Liver (tissue), 8 donors: ENCODE measurements at regions not wholly inside any gene's neighbourhood (a gene's known extent, or its start where the extent isn't known, plus 50 kb on each side); places are given as distances from the start of the nearest gene placed in this dataset.

Experiments used
- DNase-seq: peaks from one replicate; pipeline ENCODE4 v3.0.0-alpha.2; 2017; ENCODE audit warnings: low spot score
- H3K27ac ChIP-seq, 2 donors: one replicate each; pipeline ENCODE4 v1.7.0; 2013; ENCODE audit warnings: inconsistent platforms in 2 of 2, low read length in 2 of 2, control low read depth in 1 of 2, low read depth in 1 of 2, mild to moderate bottlenecking in 1 of 2
- H3K27me3 ChIP-seq, 4 donors: one replicate each; pipeline versions ENCODE4 v1.6.1 to v1.7.0; 2013; ENCODE audit warnings: low read length in 3 of 4, inconsistent platforms in 1 of 4, mild to moderate bottlenecking in 1 of 4, moderate library complexity in 1 of 4; ENCODE audit not compliant: control insufficient read depth in 4 of 4, insufficient read depth in 4 of 4
- H3K36me3 ChIP-seq, 4 donors: one replicate each; pipeline versions ENCODE4 v1.6.1 to v1.7.0; 2013; ENCODE audit warnings: low read length in 3 of 4, mild to moderate bottlenecking in 3 of 4, low read depth in 1 of 4, moderate library complexity in 1 of 4; ENCODE audit not compliant: control insufficient read depth in 4 of 4, insufficient read depth in 3 of 4
- H3K4me1 ChIP-seq, 4 donors: one replicate each; pipeline versions ENCODE4 v1.6.1 to v1.7.0; 2013; ENCODE audit warnings: low read length in 3 of 4, mild to moderate bottlenecking in 3 of 4, moderate library complexity in 1 of 4; ENCODE audit not compliant: control insufficient read depth in 4 of 4, insufficient read depth in 4 of 4
- H3K4me3 ChIP-seq, 3 donors: one replicate each; pipeline versions ENCODE4 v1.6.1 to v1.7.0; 2013; ENCODE audit warnings: low read length in 3 of 3, control low read depth in 1 of 3, low read depth in 1 of 3, mild to moderate bottlenecking in 1 of 3
- H3K9ac ChIP-seq, 2 donors: one replicate each; pipeline ENCODE4 v1.7.0; 2013; ENCODE audit warnings: low read length in 2 of 2, mild to moderate bottlenecking in 2 of 2, moderate library complexity in 2 of 2, control low read depth in 1 of 2, low read depth in 1 of 2
- H3K9me3 ChIP-seq, 4 donors: one replicate each; pipeline versions ENCODE4 v1.6.1 to v1.7.0; 2013; ENCODE audit warnings: low read length in 3 of 4; ENCODE audit not compliant: control insufficient read depth in 4 of 4
- ATF3 ChIP-seq: IDR thresholded peaks from 2 replicates; pipeline ENCODE4 v1.6.1; 2016; ENCODE audit warnings: antibody characterized with exemption
- CTCF ChIP-seq: fragments of 150-350 bp; IDR thresholded peaks from 2 replicates; pipeline ENCODE4 v1.5.1; 2017; ENCODE audit warnings: improper control_type of control experiment, low read depth, low read length; ENCODE audit not compliant: missing input control
- EGR1 ChIP-seq, 2 donors: IDR thresholded peaks; 2 replicates each; pipeline ENCODE4 v1.6.1; 2016 to 2018; ENCODE audit warnings: antibody characterized with exemption in 2 of 2, low read depth in 2 of 2
- FOXA1 ChIP-seq: IDR thresholded peaks from 2 replicates; pipeline ENCODE4 v1.6.1; 2016; ENCODE audit warnings: antibody characterized with exemption
- FOXA2 ChIP-seq: IDR thresholded peaks from 2 replicates; pipeline ENCODE4 v1.6.1; 2016; ENCODE audit warnings: antibody characterized with exemption
- GABPA ChIP-seq, 2 donors: IDR thresholded peaks in 1 of 2; conservative IDR thresholded peaks in 1 of 2; 2 replicates each; pipeline ENCODE4 v1.6.1; 2016; ENCODE audit warnings: antibody characterized with exemption in 2 of 2, mild to moderate bottlenecking in 1 of 2, moderate library complexity in 1 of 2
- HNF4A ChIP-seq, 2 donors: conservative IDR thresholded peaks; 2 replicates each; pipeline ENCODE4 v1.6.1; 2016; ENCODE audit warnings: antibody characterized with exemption in 2 of 2, mild to moderate bottlenecking in 2 of 2
- HNF4G ChIP-seq: IDR thresholded peaks from 2 replicates; pipeline ENCODE4 v1.6.1; 2016; ENCODE audit warnings: antibody characterized with exemption
- JUND ChIP-seq, 2 donors: IDR thresholded peaks; 2 replicates each; pipeline ENCODE4 v1.6.1; 2016; ENCODE audit warnings: antibody characterized with exemption in 2 of 2
- MAX ChIP-seq: IDR thresholded peaks from 2 replicates; pipeline ENCODE4 v1.6.1; 2016; ENCODE audit warnings: antibody characterized with exemption
- NR2F2 ChIP-seq: IDR thresholded peaks from 2 replicates; pipeline ENCODE4 v1.6.1; 2016; ENCODE audit warnings: antibody characterized with exemption
- RAD21 ChIP-seq, 2 donors: IDR thresholded peaks; 2 replicates each; pipeline ENCODE4 v1.6.1; 2016; ENCODE audit warnings: antibody characterized with exemption in 2 of 2, mild to moderate bottlenecking in 2 of 2
- REST ChIP-seq: IDR thresholded peaks from 2 replicates; pipeline ENCODE4 v1.6.1; 2016; ENCODE audit warnings: antibody characterized with exemption, mild to moderate bottlenecking
- RXRA ChIP-seq, 2 donors: IDR thresholded peaks; 2 replicates each; pipeline ENCODE4 v1.6.1; 2017 to 2018; ENCODE audit warnings: antibody characterized with exemption in 2 of 2, mild to moderate bottlenecking in 1 of 2
- SP1 ChIP-seq: IDR thresholded peaks from 2 replicates; pipeline ENCODE4 v1.6.1; 2018; ENCODE audit warnings: antibody characterized with exemption, mild to moderate bottlenecking
- TAF1 ChIP-seq: conservative IDR thresholded peaks from 2 replicates; pipeline ENCODE4 v1.6.1; 2016; ENCODE audit warnings: antibody characterized with exemption, mild to moderate bottlenecking
- YY1 ChIP-seq: IDR thresholded peaks from 2 replicates; pipeline ENCODE4 v1.6.1; 2016; ENCODE audit warnings: antibody characterized with exemption, mild to moderate bottlenecking
- WGBS: extraction: QIAGEN DNeasy Blood & Tissue Kit; methylation state at CpG from one replicate; pipeline ENCODE4 v1.1.7; 2013; 5-methylcytosine and 5-hydroxymethylcytosine counted together
- donor health status: healthy.
- donor health status: healthy.
- donor health status: healthy.
- donor health status: healthy.
- donor health status: healthy.

GRCh38 chr22:27459999-27460398 lies 341.6 kb downstream of the MN1 start:
- H3K9me3 ChIP-seq, result no peaks in the 10 kb centered on the region
- no peak overlapping the region for H3K4me3 ChIP-seq
- peaks cover 6 to 10% (median 8%) of the 10 kb centered on the region in 4 donors for H3K4me1 ChIP-seq
- no peak overlapping the region for H3K9ac ChIP-seq
- H3K27ac ChIP-seq, result no peak overlapping the region
- no peaks in the 10 kb centered on the region for H3K36me3 ChIP-seq
- 45% methylated on average over 3 of the region's 3 CpGs for WGBS
- no peaks in the 10 kb centered on the region for H3K27me3 ChIP-seq
- no peak for DNase-seq
- TF ChIP-seq REST (no peak), ATF3 (no peak), TAF1 (no peak), CTCF (no peak), FOXA2 (no peak), JUND (IDR thresholded peaks at IDR 0.05) (no peak), HNF4A (conservative IDR thresholded peaks at IDR 0.05) (no peak), RAD21 (IDR thresholded peaks at IDR 0.05) (no peak)

GRCh38 chr22:27460591-27461347 lies 340.8 kb downstream of the MN1 start:
- no peak overlapping the region for H3K27ac ChIP-seq
- no peak overlapping the region for H3K4me3 ChIP-seq
- 61% methylated on average over 6 of the region's 6 CpGs for WGBS
- no peak for DNase-seq
- H3K9ac ChIP-seq, result no peak overlapping the region
- no peaks in the 10 kb centered on the region for H3K27me3 ChIP-seq
- H3K4me1 ChIP-seq, result peaks cover 6 to 10% (median 8%) of the 10 kb centered on the region in 4 donors
- H3K9me3 ChIP-seq, result no peaks in the 10 kb centered on the region
- no peaks in the 10 kb centered on the region for H3K36me3 ChIP-seq
- no peak for TF ChIP-seq SP1
- no peak for TF ChIP-seq HNF4G
- no peak for TF ChIP-seq TAF1
- no peak for TF ChIP-seq HNF4A (conservative IDR thresholded peaks at IDR 0.05)
- no peak for TF ChIP-seq FOXA2
- no peak for TF ChIP-seq ATF3
- no peak for TF ChIP-seq YY1
- TF ChIP-seq JUND (IDR thresholded peaks at IDR 0.05), result no peak
- TF ChIP-seq EGR1 (IDR thresholded peaks at IDR 0.05; ENCODE audit: low read depth in 2 of 2), result no peak
- TF ChIP-seq MAX, result no peak
- no peak for TF ChIP-seq CTCF
- no peak for TF ChIP-seq NR2F2
- no peak for TF ChIP-seq RAD21 (IDR thresholded peaks at IDR 0.05)
- TF ChIP-seq RXRA (IDR thresholded peaks at IDR 0.05), result no peak
- TF ChIP-seq REST, result no peak
- TF ChIP-seq GABPA (IDR thresholded peaks at IDR 0.05 in 1 of 2, conservative IDR thresholded peaks at IDR 0.05 in 1 of 2), result no peak
- TF ChIP-seq FOXA1, result no peak
